BJ (cell line): ENCODE measurements at regions not wholly inside any gene's neighbourhood (a gene's known extent, or its start where the extent isn't known, plus 50 kb on each side); places are given as distances from the start of the nearest gene placed in this dataset.
"Not testable (repeated sequence)": the region's sequence is repeated elsewhere in the genome, so short reads cannot be mapped to it uniquely, and the experiment has no call there.

Experiments
- CTCF ChIA-PET: fragments of 350-600 bp; formaldehyde crosslinking; extraction: SDS; loops from one replicate; lab custom pipeline; 2021; ENCODE audit warnings: antibody characterized with exemption, inconsistent platforms; lab: Yijun Ruan, JAX
- POLR2A ChIA-PET: fragments of 300-600 bp; sonication (Branson Sonifier 250); formaldehyde crosslinking; extraction: SDS; loops from one replicate; lab custom pipeline; 2021; ENCODE audit warnings: antibody characterized with exemption; lab: Charles Lee
- DNase-seq: peaks from one replicate; pipeline ENCODE4 v3.0.0-alpha.2; 2011; ENCODE audit warnings: low read depth
- H3K27me3 ChIP-seq: 2 replicates; pipeline ENCODE4 v1.6.0; 2011; ENCODE audit warnings: low read length; ENCODE audit not compliant: control insufficient read depth, insufficient read depth
- H3K36me3 ChIP-seq: 2 replicates; pipeline ENCODE4 v1.5.1; 2011; ENCODE audit warnings: low read length; ENCODE audit not compliant: control insufficient read depth, insufficient read depth
- H3K4me3 ChIP-seq: 2 replicates; pipeline ENCODE4 v1.5.1; 2011; ENCODE audit warnings: low read depth, mild to moderate bottlenecking, control low read depth, low read length
- CTCF ChIP-seq: IDR thresholded peaks from 2 replicates; pipeline ENCODE4 v1.5.1; 2011; ENCODE audit warnings: low read depth, mild to moderate bottlenecking, control low read depth, inconsistent platforms, low read length, moderate library complexity; ENCODE audit not compliant: insufficient read depth

- ChIA-PET POLR2A (no interaction called here), CTCF (no interaction called here)
- Histone ChIP-seq H3K4me3 (no peak overlapping the region), H3K36me3 (no peaks in the 10 kb centered on the region), H3K27me3 (no peaks in the 10 kb centered on the region)
- no peak for DNase-seq
- TF ChIP-seq CTCF, result no peak
These were observed 841.6 kb upstream of the SLC39A10 start for GRCh38 chr2:194815475-194815874.

GRCh38 chr2:194802589-194802988 is 854.4 kb upstream of the SLC39A10 start:
- no peak for TF ChIP-seq CTCF
- POLR2A ChIA-PET, result no interaction called here
- CTCF ChIA-PET, result no interaction called here

GRCh38 chr2:194787071-194787470 is 870.0 kb upstream of the SLC39A10 start:
- H3K36me3 ChIP-seq, CTCF ChIA-PET, H3K27me3 ChIP-seq, DNase-seq, H3K4me3 ChIP-seq, POLR2A ChIA-PET: not testable (repeated sequence)

More at GRCh38 chr2:194802589-194802988, 854.4 kb upstream of the SLC39A10 start:
- no peaks in the 10 kb centered on the region for H3K27me3 ChIP-seq
- H3K4me3 ChIP-seq, result no peak overlapping the region
- H3K36me3 ChIP-seq, result no peaks in the 10 kb centered on the region
- no peak for DNase-seq

GRCh38 chr2:194771394-194771793 is 885.6 kb upstream of the SLC39A10 start:
- H3K36me3 ChIP-seq, DNase-seq, H3K27me3 ChIP-seq, POLR2A ChIA-PET, H3K4me3 ChIP-seq, CTCF ChIA-PET: not testable (repeated sequence)

- POLR2A ChIA-PET, result no interaction called here
- no peak for DNase-seq
- CTCF ChIA-PET, result no interaction called here
- Histone ChIP-seq H3K36me3 (no peaks in the 10 kb centered on the region), H3K27me3 (no peaks in the 10 kb centered on the region), H3K4me3 (no peak overlapping the region)
- TF ChIP-seq CTCF, result no peak
These were observed 888.0 kb upstream of the SLC39A10 start for GRCh38 chr2:194769030-194769429.

GRCh38 chr2:194765723-194766122 is 891.3 kb upstream of the SLC39A10 start:
- H3K36me3 ChIP-seq, result no peaks in the 10 kb centered on the region
- no peak for DNase-seq
- ChIA-PET CTCF (no interaction called here), POLR2A (no interaction called here)
- no peaks in the 10 kb centered on the region for H3K27me3 ChIP-seq
- H3K4me3 ChIP-seq, result no peak overlapping the region
- TF ChIP-seq CTCF, result no peak
